SU-DHL-6 (cell line): ENCODE measurements at regions not wholly inside any gene's neighbourhood (a gene's known extent, or its start where the extent isn't known, plus 50 kb on each side); places are given as distances from the start of the nearest gene placed in this dataset.

Experiments
- CTCF ChIP-seq: fragments of 200-600 bp; sonication (generic); IDR thresholded peaks from one replicate; pipeline ENCODE4 v1.5.1; 2017; ENCODE audit warnings: antibody characterized with exemption, mild to moderate bottlenecking, low read length, moderate library complexity; ENCODE audit not compliant: insufficient read depth, poor library complexity, severe bottlenecking
- EZH2phosphoT487 ChIP-seq: fragments of 200-600 bp; sonication (generic), shearing (Covaris generic); conservative IDR thresholded peaks from 2 replicates; pipeline ENCODE4 v1.6.1; 2018; ENCODE audit warnings: mild to moderate bottlenecking, antibody characterized with exemption, low read length, moderate library complexity, mixed read lengths

GRCh38 chr4:188466001-188466400 is 326.8 kb downstream of the TRIML1 start:
- TF ChIP-seq CTCF (no peak), EZH2phosphoT487 (no peak)
